Thoracic aorta (tissue), 2 donors: ENCODE measurements at regions not wholly inside any gene's neighbourhood (a gene's known extent, or its start where the extent isn't known, plus 50 kb on each side); places are given as distances from the start of the nearest gene placed in this dataset.

Source experiments
- ATAC-seq: fragments of 150-250 bp; one replicate; pipeline ENCODE4 v1.8.0; 2017; ENCODE audit warnings: low read depth; ENCODE audit not compliant: insufficient number of reproducible peaks, low FRiP score
- DNase-seq: peaks from one replicate; pipeline ENCODE4 v3.0.0-alpha.2; 2020; ENCODE audit warnings: low spot score
- H3K27ac ChIP-seq, 2 donors: fragments of 200-600 bp; sonication (generic); 1 replicate in 1 of 2; 2 replicates in 1 of 2; pipeline ENCODE4 v1.5.1; 2016; ENCODE audit warnings: mild to moderate bottlenecking in 2 of 2, moderate library complexity in 2 of 2
- H3K27me3 ChIP-seq: fragments of 200-600 bp; sonication (generic); replicated peaks from 2 replicates; pipeline ENCODE4 v1.6.0; 2016; ENCODE audit warnings: mild to moderate bottlenecking; ENCODE audit not compliant: insufficient read depth
- H3K36me3 ChIP-seq: fragments of 200-600 bp; sonication (generic); one replicate; pipeline ENCODE4 v1.5.1; 2016
- H3K4me1 ChIP-seq, 2 donors: fragments of 200-600 bp; sonication (generic); 1 replicate in 1 of 2; 2 replicates in 1 of 2; pipeline versions ENCODE4 v1.5.1 to v1.6.0; 2016; ENCODE audit warnings: low read depth in 2 of 2, mild to moderate bottlenecking in 1 of 2; ENCODE audit not compliant: control insufficient read depth in 1 of 2
- H3K4me3 ChIP-seq: fragments of 200-600 bp; sonication (generic); 2 replicates; pipeline ENCODE4 v1.5.1; 2016; ENCODE audit warnings: mild to moderate bottlenecking
- H3K9me3 ChIP-seq: fragments of 200-600 bp; sonication (generic); 2 replicates; pipeline ENCODE4 v1.5.1; 2016
- CTCF ChIP-seq: fragments of 200-600 bp; sonication (generic); IDR thresholded peaks from one replicate; pipeline ENCODE4 v1.5.1; 2019; ENCODE audit warnings: antibody characterized with exemption

GRCh38 chr21:15620892-15621291, 108.9 kb upstream of the USP25 start:
- Histone ChIP-seq H3K4me1 (no peaks in the 10 kb centered on the region), H3K36me3 (no peaks in the 10 kb centered on the region), H3K4me3 (no peak overlapping the region), H3K27ac (no peak overlapping the region), H3K9me3 (no peaks in the 10 kb centered on the region), H3K27me3 (no peaks in the 10 kb centered on the region)
- no peak for ATAC-seq
- no peak for TF ChIP-seq CTCF
- no peak for DNase-seq

GRCh38 chr21:15624646-15625045, 105.1 kb upstream of the USP25 start:
- Histone ChIP-seq H3K27me3 (no peaks in the 10 kb centered on the region), H3K9me3 (no peaks in the 10 kb centered on the region), H3K4me1 (no peaks in the 10 kb centered on the region), H3K36me3 (no peaks in the 10 kb centered on the region), H3K27ac (no peak overlapping the region), H3K4me3 (no peak overlapping the region)
- ATAC-seq: no peak
- TF ChIP-seq CTCF: no peak
- DNase-seq: no peak

- ATAC-seq (no peak), DNase-seq (no peak)
- Histone ChIP-seq H3K27ac (no peak overlapping the region), H3K4me1 (no peaks in the 10 kb centered on the region), H3K27me3 (no peaks in the 10 kb centered on the region), H3K36me3 (no peaks in the 10 kb centered on the region), H3K9me3 (no peaks in the 10 kb centered on the region), H3K4me3 (no peak overlapping the region)
- TF ChIP-seq CTCF: no peak
Observed at GRCh38 chr21:15625363-15625762, 104.4 kb upstream of the USP25 start.

- Histone ChIP-seq H3K36me3 (no peaks in the 10 kb centered on the region), H3K9me3 (no peaks in the 10 kb centered on the region), H3K27ac (no peak overlapping the region), H3K4me1 (no peaks in the 10 kb centered on the region), H3K4me3 (no peak overlapping the region), H3K27me3 (no peaks in the 10 kb centered on the region)
- TF ChIP-seq CTCF: no peak
- DNase-seq: no peak
- ATAC-seq: no peak
Observed at GRCh38 chr21:15626031-15626430, 103.8 kb upstream of the USP25 start.

- DNase-seq: no peak
- Histone ChIP-seq H3K36me3 (no peaks in the 10 kb centered on the region), H3K4me1 (peaks cover 0 to 4% of the 10 kb centered on the region in 2 donors), H3K27me3 (no peaks in the 10 kb centered on the region), H3K9me3 (no peaks in the 10 kb centered on the region), H3K27ac (no peak overlapping the region), H3K4me3 (no peak overlapping the region)
- no peak for ATAC-seq
- no peak for TF ChIP-seq CTCF
Observed at GRCh38 chr21:15627011-15627410, 102.8 kb upstream of the USP25 start.
